ENCODE measurements at regions not wholly inside any gene's neighbourhood (a gene's known extent, or its start where the extent isn't known, plus 50 kb on each side); places are given as distances from the start of the nearest gene placed in this dataset.

DNA sequence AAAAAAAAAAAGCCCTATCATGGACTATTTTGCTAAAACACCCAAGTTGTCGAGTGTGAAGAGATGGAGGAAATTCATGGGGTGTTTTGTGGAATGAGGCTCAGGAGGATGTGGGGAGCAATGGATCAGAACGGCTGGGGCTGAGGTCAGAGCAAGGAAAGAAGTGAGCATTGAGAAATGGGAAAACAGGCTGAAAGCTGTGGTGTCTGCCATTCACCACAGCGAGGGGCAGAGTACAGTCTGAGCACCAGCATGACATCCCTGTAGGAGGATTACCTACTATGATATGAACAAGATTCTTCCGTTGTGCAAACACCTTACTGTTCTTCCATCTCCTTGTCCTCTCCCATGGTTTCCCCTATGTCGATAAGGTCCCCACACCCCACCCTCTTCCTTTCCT lies 193.1 kb downstream of the TMEM114 start:
- TF ChIP-seq, protein P1, sequence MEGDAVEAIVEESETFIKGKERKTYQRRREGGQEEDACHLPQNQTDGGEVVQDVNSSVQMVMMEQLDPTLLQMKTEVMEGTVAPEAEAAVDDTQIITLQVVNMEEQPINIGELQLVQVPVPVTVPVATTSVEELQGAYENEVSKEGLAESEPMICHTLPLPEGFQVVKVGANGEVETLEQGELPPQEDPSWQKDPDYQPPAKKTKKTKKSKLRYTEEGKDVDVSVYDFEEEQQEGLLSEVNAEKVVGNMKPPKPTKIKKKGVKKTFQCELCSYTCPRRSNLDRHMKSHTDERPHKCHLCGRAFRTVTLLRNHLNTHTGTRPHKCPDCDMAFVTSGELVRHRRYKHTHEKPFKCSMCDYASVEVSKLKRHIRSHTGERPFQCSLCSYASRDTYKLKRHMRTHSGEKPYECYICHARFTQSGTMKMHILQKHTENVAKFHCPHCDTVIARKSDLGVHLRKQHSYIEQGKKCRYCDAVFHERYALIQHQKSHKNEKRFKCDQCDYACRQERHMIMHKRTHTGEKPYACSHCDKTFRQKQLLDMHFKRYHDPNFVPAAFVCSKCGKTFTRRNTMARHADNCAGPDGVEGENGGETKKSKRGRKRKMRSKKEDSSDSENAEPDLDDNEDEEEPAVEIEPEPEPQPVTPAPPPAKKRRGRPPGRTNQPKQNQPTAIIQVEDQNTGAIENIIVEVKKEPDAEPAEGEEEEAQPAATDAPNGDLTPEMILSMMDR (conservative IDR thresholded peaks at IDR 0.05; ENCODE audit: low read depth, low read length): no peak
- no peak for DNase-seq (ENCODE audit: low read depth)
- H3K4me3 ChIP-seq (ENCODE audit: low read depth, low read length): no peak overlapping the region

DNA sequence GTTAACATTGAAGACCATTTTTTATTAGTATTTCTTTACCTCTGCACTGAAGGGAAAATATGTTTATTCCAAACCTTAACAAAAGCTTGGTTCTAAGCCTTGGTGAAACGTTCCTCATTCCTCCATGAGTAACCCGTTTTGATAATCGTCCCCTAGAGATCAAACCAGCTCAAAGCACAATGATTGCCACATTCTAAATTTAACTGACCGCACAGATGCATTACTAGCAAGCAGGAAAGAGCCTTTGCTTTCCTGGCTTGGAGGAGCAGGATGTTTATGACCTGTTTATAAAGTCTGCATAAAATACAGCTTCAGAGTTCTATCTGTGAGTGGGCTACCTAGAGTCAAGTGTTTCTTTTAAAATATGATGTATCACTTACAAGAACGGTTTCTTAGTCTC lies 193.8 kb downstream of the TMEM114 start:
- TF ChIP-seq, protein P1 (conservative IDR thresholded peaks at IDR 0.05; ENCODE audit: low read depth, low read length): no peak
- DNase-seq (ENCODE audit: low read depth): no peak

DNA sequence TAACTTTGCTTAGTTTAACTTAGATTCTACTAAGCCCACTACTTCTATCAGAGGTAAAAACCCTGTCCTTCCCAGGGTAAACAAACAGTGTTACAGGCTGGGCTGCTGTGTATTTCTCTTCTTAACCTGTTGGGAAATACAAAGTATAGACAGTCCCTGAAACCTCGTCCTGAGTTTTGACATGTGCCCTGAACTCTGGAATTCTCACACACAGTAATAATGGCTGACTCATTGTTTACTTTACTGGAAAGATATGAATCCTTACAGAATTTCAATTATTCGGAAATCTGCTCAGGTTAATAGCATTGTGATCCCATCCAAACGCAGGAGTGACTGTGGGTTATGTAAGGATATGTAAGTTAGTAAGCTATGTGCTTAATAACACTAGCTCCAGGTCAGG lies 199.1 kb downstream of the TMEM114 start:
- no peak for DNase-seq (ENCODE audit: low read depth)
- TF ChIP-seq, protein P1 (conservative IDR thresholded peaks at IDR 0.05; ENCODE audit: low read depth, low read length): no peak
- no peak overlapping the region for H3K4me3 ChIP-seq (ENCODE audit: low read depth, low read length)

More for the DNA sequence above, 193.8 kb downstream of the TMEM114 start:
- H3K4me3 ChIP-seq (ENCODE audit: low read depth, low read length): no peak overlapping the region

DNA sequence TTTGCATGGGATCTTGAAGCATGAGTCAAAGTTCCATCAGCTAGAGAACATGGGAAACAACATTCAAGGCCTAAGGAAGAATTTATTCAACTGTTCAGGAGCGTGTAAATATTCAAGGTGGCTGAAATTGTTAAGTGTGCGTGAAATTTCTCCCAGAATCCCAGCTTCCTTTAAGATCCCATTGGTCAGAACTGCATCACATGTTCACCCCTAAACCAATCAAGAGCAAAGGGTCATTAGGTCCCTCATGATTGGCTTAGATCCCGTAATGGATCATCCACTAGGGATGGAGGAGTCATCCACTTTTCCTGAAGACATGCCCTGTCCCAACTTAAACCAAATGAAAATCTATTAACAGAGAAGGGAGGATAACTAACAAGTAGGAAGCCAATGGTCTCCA lies 201.6 kb downstream of the TMEM114 start:
- no peak overlapping the region for H3K4me3 ChIP-seq (ENCODE audit: low read depth, low read length)
- no peak for DNase-seq (ENCODE audit: low read depth)
- TF ChIP-seq, protein P1 (conservative IDR thresholded peaks at IDR 0.05; ENCODE audit: low read depth, low read length): no peak

DNA sequence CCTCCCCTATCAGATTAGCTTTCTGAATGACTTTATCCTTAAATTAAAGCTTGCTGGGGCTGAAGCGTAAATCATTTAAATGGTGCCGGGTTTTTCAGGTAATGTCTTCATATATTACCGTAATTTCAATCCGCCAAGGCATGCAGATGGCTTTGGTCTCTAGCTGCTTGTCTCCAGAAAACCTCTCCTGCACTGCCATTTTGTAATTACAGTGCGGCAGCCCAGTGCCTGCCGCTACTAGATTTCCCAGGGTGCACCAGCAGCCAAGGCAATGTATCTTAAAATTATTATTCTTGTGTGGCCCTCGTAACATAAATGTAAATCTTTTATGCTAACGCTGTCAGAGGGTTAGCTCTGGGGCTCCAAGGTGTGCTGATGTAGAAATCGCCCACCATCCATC lies 208.5 kb downstream of the TMEM114 start:
- TF ChIP-seq, protein P1 (conservative IDR thresholded peaks at IDR 0.05; ENCODE audit: low read depth, low read length): no peak
- no peak for DNase-seq (ENCODE audit: low read depth)

DNA sequence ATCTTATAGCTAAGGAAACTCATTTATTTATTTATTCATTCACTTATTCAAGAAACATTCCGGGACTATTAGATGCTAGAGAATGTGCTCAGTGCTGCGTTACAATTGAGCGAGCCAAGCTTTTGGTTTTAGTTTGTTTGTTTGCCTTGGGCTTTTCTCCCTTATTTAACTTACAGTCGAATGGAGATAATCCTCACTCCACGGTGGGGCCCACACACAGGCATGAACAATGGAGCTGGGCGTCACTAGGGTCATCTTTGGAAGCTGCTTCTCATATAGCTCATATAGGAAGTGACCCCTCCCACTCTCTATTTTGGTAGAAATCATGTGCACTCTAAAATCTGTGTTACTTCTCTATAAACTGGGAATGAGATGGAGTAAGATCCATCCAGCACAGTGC lies 210.0 kb downstream of the TMEM114 start:
- TF ChIP-seq, protein P1 (conservative IDR thresholded peaks at IDR 0.05; ENCODE audit: low read depth, low read length): no peak
- H3K4me3 ChIP-seq (ENCODE audit: low read depth, low read length): no peak overlapping the region
- no peak for DNase-seq (ENCODE audit: low read depth)

More for the DNA sequence above, 208.5 kb downstream of the TMEM114 start:
- H3K4me3 ChIP-seq (ENCODE audit: low read depth, low read length): no peak overlapping the region

DNA sequence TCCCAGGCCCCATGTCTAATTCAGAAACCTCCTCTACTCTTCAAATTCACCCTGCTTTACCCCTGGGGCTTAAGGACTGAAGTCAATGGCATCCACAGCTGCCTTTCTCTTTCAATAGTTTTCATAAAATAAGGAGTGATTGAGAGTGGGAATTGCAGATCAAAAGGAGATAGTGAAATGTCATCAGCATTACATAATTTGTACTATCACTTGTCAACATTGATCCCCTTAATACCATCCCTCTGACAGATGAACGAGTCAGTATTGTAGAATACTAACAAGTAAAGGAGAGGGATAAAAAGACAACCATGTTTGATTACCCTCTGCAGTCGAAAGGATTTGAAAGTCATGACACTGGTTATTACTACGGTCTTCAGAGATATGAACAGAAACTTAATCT lies 212.4 kb downstream of the TMEM114 start:
- no peak overlapping the region for H3K4me3 ChIP-seq (ENCODE audit: low read depth, low read length)
- TF ChIP-seq, protein P1 (conservative IDR thresholded peaks at IDR 0.05; ENCODE audit: low read depth, low read length): no peak
- DNase-seq (ENCODE audit: low read depth): no peak

All from choroid plexus epithelial cell (primary cell).